NCI-H748 treated with DMSO at 0.1 percent for 48 hours (cell line): ENCODE measurements at regions not wholly inside any gene's neighbourhood (a gene's known extent, or its start where the extent isn't known, plus 50 kb on each side); places are given as distances from the start of the nearest gene placed in this dataset.
"Not testable (repeated sequence)": the region's sequence is repeated elsewhere in the genome, so short reads cannot be mapped to it uniquely, and the experiment has no call there.

ENCODE experiments used
- DNase-seq: peaks from one replicate; lab custom pipeline; 2025; lab: John Stamatoyannopoulos, UW

GRCh38 chr7:146057958-146058357 lies 58.6 kb upstream of the CNTNAP2 start:
- DNase-seq = no peak

- DNase-seq = no peak
Observed at GRCh38 chr7:146054909-146055308, 61.7 kb upstream of the CNTNAP2 start.

DNA sequence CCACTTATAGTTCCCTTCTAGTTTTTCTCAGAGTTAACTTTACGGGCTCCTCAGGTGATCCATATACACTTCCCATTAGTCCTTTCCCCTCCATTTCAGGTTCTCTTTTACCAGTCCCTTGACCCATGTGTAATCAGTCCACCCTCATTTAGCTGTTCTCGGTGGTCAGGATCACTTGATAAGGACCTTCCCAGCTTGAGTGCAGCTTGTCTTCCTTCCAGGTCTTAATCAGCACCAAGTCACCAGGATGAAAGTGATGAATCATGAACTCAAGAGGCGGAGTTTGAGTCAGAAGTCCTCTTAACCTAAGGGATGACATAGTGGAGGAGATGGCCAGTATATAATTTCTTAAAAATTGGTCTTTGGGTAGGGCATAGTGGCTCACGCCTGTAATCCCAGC lies 63.1 kb upstream of the CNTNAP2 start:
- no peak for DNase-seq

GRCh38 chr7:146043310-146043709 lies 73.3 kb upstream of the CNTNAP2 start:
- DNase-seq = not testable (repeated sequence)

- DNase-seq = no peak
Observed at GRCh38 chr7:146028251-146028750, 88.3 kb upstream of the CNTNAP2 start.

GRCh38 chr7:146027243-146027642 lies 89.4 kb upstream of the CNTNAP2 start:
- DNase-seq = no peak

- no peak for DNase-seq
Observed at GRCh38 chr7:146022776-146023175, 93.8 kb upstream of the CNTNAP2 start.

DNA sequence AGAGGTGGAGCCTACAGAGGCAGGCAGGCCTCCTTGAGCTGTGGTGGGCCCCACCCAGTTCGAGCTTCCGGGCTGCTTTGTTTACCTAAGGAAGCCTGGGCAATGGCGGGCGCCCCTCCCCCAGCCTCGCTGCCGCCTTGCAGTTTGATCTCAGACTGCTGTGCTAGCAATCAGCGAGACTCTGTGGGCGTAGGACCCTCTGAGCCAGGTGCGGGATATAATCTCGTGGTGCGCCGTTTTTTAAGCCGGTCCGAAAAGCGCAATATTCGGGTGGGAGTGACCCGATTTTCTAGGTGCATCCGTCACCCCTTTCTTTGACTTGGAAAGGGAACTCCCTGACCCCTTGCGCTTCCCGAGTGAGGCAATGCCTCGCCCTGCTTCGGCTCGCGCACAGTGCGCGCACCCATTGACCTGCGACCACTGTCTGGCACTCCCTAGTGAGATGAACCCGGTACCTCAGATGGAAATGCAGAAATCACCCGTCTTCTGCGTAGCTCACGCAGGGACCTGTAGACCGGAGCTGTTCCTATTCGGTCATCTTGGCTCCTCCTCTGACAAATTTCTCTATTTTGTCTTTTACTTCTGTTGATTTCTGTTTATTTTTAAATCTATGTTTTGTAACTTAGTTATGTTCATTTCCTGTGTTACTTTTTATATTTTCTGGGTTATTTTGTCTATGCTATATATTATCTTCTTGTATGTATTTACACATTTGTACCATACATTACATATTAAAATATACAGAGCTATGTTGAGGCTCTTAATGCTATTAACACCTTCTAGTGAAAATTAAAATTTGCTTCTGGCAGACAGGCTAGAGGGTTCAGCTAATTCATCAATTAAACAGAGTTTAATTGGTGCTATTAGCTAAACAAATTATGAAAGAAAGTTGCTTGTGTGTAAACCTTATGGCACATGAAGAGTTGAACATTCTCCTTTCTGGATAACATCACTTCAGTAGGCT lies 97.3 kb upstream of the CNTNAP2 start:
- not testable (repeated sequence) for DNase-seq

DNA sequence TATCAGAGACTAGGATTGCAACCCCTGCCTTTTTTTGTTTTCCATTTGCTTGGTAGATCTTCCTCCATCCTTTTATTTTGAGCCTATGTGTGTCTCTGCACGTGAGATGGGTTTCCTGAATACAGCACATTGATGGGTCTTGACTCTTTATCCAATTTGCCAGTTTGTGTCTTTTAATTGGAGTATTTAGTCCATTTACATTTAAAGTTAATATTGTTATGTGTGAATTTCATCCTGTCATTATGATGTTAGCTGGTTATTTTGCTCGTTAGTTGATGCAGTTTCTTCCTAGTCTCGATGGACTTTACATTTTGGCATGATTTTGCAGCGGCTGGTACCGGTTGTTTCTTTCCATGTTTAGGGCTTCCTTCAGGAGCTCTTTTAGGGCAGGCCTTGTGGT lies 99.2 kb upstream of the CNTNAP2 start:
- not testable (repeated sequence) for DNase-seq

GRCh38 chr7:146014154-146014553 lies 102.4 kb upstream of the CNTNAP2 start:
- not testable (repeated sequence) for DNase-seq

- DNase-seq = no peak
Observed at GRCh38 chr7:146008293-146008692, 108.3 kb upstream of the CNTNAP2 start.

DNA sequence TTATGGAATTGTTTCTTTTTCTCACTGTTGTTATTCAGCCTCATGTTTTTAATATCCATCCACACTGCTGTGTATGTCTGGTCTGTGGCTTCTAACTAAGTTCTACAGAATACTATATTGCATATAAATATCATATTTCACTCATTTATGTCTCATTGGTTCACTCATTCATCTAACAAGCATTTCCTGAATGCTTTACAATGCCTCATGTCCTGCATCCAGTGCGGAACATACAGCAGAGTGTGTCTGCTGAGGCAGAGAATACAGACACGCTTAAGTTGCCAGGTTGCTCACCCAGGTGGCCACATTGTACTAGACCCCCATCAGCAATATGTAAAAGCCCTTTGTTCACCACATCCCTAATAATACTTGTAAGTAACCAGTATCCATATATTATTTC lies 111.8 kb upstream of the CNTNAP2 start:
- no peak for DNase-seq

GRCh38 chr7:146002431-146003078 lies 114.0 kb upstream of the CNTNAP2 start:
- no peak for DNase-seq

DNA sequence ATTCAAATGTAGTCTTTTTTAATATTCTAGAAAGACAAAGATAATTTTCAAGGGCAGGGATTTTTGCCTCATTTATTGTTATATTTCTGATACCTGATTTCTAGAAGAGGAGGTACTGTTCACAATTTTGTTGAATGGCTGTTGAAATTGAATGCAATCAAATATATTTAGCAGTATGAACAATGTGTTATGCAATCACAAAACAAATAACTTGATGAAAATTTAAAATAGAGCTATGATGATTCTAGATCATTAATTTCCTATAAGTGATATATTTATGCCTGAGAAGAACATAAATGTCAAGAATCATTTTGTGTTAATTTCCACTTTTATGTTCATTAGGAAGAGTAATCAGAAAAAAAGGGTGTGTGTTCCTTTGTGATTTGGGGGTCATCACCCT lies 114.6 kb upstream of the CNTNAP2 start:
- DNase-seq = no peak

GRCh38 chr7:146000882-146001281 lies 115.7 kb upstream of the CNTNAP2 start:
- DNase-seq = no peak

- no peak for DNase-seq
Observed at GRCh38 chr7:145989469-145989868, 127.1 kb upstream of the CNTNAP2 start.

- no peak for DNase-seq
Observed at GRCh38 chr7:145986248-145986874, 130.2 kb upstream of the CNTNAP2 start.

GRCh38 chr7:145978769-145979168 lies 137.8 kb upstream of the CNTNAP2 start:
- peak; percentile 98 for DNase-seq

- no peak for DNase-seq
Observed at GRCh38 chr7:145959981-145960380, 156.6 kb upstream of the CNTNAP2 start.

- DNase-seq = no peak
Observed at GRCh38 chr7:145957160-145957890, 159.3 kb upstream of the CNTNAP2 start.

DNA sequence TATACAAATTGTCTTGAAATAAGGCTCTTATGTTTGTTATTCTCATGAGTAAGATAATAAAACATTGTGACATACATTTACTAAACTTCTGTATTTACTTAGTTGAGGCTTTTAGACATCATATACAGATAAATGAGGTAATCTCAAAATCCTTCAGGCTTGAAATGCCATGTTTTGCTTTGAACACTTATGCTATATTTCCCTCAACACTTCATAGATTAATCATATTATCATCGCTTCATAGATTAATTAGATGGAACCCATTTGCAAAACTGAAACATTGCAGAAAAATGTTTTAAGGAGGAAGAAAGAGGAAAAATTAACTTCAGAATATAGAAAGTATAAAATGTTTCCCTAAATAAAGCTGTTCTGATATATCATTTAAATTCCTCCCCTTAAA lies 165.0 kb upstream of the CNTNAP2 start:
- DNase-seq = no peak

- no peak for DNase-seq
Observed at GRCh38 chr7:145928937-145929336, 187.7 kb upstream of the CNTNAP2 start.
